GM10248 (cell line): ENCODE measurements at regions not wholly inside any gene's neighbourhood (a gene's known extent, or its start where the extent isn't known, plus 50 kb on each side); places are given as distances from the start of the nearest gene placed in this dataset.

Experiments used
- CTCF ChIA-PET: fragments of 300-600 bp; sonication (Branson Sonifier 250); formaldehyde crosslinking; extraction: SDS; loops from one replicate; lab custom pipeline; 2021; ENCODE audit warnings: antibody characterized with exemption; lab: Yijun Ruan, JAX
- POLR2A ChIA-PET: fragments of 350-650 bp; sonication (Branson Sonifier 250); formaldehyde crosslinking; extraction: SDS; loops from one replicate; lab custom pipeline; 2020; ENCODE audit warnings: antibody characterized with exemption; lab: Yijun Ruan, JAX
- DNase-seq: peaks from one replicate; pipeline ENCODE4 v3.0.0; 2012; ENCODE audit errors: extremely low spot score
- TF ChIP-seq, protein P1 (sequence below): IDR thresholded peaks from 2 replicates; pipeline ENCODE4 v1.5.1; 2012; ENCODE audit warnings: mild to moderate bottlenecking, low read depth; ENCODE audit errors: extremely low read depth, missing control alignments, control extremely low read depth

DNA sequence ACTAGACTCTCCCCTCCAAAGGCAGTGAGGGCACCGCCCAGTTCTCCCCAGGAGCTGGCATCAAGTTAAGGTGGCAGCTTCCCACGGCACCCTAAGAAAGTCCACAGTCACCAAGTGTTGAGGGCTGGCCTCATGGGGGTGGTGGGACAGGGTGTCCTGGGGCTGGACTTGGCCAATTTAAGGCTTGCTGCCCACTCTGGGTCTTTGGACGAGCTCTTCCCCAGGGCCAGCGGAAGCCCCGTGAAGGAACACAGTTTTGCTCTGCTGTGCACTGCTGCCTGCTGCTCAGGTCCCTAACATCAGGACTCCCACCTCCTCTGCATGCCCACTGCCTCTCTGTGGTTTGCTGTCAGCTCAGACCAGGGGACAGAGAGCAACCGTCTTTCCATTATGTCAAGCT lies 57.3 kb upstream of the TMEM72 start:
- DNase-seq = no peak
- ChIA-PET POLR2A (no interaction called here), CTCF (interaction anchor here (1.2 to 6.9 kb wide), 2 partner anchors 12 to 14 kb away, joined by 3 to 50 read pairs; no protein-coding TSS in a partner anchor)
- TF ChIP-seq, protein P1, sequence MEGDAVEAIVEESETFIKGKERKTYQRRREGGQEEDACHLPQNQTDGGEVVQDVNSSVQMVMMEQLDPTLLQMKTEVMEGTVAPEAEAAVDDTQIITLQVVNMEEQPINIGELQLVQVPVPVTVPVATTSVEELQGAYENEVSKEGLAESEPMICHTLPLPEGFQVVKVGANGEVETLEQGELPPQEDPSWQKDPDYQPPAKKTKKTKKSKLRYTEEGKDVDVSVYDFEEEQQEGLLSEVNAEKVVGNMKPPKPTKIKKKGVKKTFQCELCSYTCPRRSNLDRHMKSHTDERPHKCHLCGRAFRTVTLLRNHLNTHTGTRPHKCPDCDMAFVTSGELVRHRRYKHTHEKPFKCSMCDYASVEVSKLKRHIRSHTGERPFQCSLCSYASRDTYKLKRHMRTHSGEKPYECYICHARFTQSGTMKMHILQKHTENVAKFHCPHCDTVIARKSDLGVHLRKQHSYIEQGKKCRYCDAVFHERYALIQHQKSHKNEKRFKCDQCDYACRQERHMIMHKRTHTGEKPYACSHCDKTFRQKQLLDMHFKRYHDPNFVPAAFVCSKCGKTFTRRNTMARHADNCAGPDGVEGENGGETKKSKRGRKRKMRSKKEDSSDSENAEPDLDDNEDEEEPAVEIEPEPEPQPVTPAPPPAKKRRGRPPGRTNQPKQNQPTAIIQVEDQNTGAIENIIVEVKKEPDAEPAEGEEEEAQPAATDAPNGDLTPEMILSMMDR = no peak

DNA sequence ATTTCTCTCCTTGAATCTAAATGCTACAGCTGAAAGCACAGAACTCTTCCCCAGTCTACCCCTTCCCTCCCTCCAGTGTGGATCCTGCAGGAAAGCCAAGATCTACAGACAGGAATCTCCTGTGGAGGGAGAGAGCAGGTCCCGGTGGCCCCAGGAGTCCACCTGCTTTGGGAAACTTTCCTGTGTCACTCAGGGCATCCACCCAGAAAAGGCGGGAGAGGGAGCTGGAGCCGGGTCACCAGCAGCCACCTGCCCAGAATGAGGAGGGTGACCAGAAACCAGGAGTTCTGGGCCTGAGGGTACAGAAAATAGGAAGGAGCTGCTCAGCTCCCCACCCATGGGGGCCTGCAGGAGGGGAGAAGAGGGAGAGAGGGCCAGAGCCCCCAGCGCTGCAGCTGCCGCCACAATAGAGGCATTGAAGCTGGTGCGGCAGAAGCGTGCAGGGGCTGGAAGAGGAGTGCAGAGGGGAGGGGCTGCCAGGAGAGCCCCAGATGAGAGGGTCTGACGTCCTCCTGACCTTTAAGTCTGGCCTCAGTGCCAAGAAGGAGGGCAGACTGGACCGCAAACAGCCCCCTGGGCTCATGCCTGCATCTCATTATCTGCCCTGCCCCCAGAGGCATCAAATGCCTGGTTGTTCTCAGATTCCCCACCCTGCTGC lies 56.3 kb upstream of the TMEM72 start:
- CTCF ChIA-PET = interaction anchor here (1.2 to 6.9 kb wide), 2 partner anchors 11 to 15 kb away, joined by 3 to 50 read pairs; no protein-coding TSS in a partner anchor
- TF ChIP-seq, protein P1 = no peak
- DNase-seq = no peak

DNA sequence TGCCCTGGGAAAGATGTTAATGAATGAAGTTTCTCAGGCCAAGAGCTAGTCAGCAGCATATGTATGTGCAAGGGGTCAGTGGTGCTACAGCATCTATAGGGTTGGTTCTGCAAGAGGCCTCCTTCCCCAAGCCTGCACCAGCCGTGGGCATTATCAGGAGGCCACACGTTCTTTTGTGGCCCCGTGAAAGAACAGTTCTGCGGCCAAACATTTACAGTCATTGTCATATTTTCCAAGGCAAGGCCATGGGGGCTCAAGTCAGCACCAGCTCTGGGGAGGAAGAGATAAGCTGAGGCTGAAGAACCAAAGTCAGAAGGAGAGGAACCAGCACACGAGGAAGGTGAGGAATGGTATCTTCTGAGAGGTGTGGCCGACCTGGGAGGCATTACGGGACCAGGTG lies 54.4 kb upstream of the TMEM72 start:
- ChIA-PET CTCF (interaction anchor here (0.7 to 6.9 kb wide), 12 partner anchors 9 to 1173 kb away, joined by 3 to 50 read pairs (median 4); no protein-coding TSS in a partner anchor), POLR2A (no interaction called here)
- TF ChIP-seq, protein P1 = no peak
- no peak for DNase-seq

More for the DNA sequence above, 56.3 kb upstream of the TMEM72 start:
- POLR2A ChIA-PET = no interaction called here

DNA sequence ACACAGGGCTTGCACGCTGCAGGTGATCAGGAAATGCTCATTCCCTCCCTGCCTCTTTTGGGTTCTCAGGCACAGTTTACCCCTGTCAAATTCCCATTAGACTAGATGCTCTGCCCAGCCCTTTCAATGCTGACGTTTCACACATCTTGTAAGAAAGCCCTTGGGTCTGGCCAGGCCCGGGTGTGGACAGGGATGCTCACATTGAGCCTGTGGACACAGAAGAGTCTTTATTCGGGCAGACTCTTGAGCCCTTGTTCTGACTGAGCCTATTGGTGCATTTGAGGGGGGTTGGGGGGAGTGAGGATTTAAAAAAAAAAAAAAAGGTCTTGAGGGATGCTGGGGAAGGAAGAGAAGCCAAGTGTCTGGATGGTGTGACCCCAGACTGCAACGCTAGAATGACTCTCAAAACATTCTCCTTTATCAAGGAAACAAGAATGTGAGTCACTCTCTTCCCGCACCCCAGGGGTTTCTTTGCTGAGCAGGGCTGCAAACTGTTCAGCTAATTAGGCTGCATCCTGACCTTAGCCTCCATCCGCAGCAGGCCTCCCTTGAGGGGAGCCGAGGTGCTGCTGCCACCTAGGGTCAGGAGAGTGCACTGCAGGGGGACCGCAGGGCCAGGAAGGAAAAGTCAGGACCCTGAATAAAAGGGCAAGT lies 53.6 kb upstream of the TMEM72 start:
- TF ChIP-seq, protein P1 = peak; percentile 99
- ChIA-PET CTCF (interaction anchor here (0.7 to 6.9 kb wide), 17 partner anchors 8 to 1186 kb away, joined by 3 to 50 read pairs (median 5); no protein-coding TSS in a partner anchor), POLR2A (no interaction called here)
- peak; percentile 80 for DNase-seq

DNA sequence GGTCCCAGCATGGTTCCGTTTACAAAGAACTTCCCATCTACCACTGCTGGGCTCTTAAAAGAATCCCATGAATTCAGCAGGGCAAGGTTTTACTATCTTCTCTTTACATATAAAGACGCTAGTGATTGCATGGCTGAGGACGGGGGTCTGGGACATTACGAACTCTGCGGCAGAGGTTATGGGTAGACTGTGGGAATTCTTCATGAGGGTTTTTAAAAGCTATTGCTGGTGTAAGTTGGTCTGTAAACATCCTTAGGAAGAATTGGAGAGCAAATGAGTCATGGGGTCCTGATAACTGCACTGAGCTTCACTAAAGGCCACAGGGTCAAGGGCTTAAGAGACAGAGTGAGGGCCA lies 53.1 kb upstream of the TMEM72 start:
- POLR2A ChIA-PET = no interaction called here
- TF ChIP-seq, protein P1 = no peak
- CTCF ChIA-PET = interaction anchor here (0.7 to 6.9 kb wide), 18 partner anchors 8 to 1187 kb away, joined by 3 to 50 read pairs (median 4); no protein-coding TSS in a partner anchor
- DNase-seq = no peak

DNA sequence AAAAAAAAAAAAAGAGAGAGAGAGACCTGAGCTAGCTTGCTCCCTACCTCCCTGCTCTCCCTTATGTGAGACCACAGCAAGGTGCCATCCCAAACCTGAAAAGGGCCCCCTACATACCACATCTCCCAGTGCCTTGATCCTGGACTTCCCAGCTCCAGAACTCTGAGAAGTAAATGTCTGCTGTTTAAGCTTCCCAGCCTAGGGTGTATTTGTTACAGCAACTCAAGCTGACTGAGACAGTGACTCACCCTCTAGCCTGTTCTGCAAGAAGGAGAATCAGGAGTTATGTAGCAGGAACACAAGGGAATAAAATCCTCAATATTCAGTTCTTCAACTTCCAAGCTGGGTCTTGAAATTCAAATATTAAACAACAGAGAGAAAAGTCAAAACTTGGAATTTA lies 52.1 kb upstream of the TMEM72 start:
- POLR2A ChIA-PET = no interaction called here

More for the DNA sequence above, 52.1 kb upstream of the TMEM72 start:
- TF ChIP-seq, protein P1 = no peak
- CTCF ChIA-PET = interaction anchor here (1.0 to 6.9 kb wide), 12 partner anchors 7 to 1188 kb away, joined by 3 to 50 read pairs (median 5); no protein-coding TSS in a partner anchor
- DNase-seq = no peak
